ENCODE measurements at regions not wholly inside any gene's neighbourhood (a gene's known extent, or its start where the extent isn't known, plus 50 kb on each side); places are given as distances from the start of the nearest gene placed in this dataset.

GRCh38 chr14:56040121-56040520, 78.1 kb upstream of the PELI2 start:
- H3K4me3 ChIP-seq (ENCODE audit: low read depth, poor library complexity, severe bottlenecking) = no peak overlapping the region
- TF ChIP-seq, protein P1, sequence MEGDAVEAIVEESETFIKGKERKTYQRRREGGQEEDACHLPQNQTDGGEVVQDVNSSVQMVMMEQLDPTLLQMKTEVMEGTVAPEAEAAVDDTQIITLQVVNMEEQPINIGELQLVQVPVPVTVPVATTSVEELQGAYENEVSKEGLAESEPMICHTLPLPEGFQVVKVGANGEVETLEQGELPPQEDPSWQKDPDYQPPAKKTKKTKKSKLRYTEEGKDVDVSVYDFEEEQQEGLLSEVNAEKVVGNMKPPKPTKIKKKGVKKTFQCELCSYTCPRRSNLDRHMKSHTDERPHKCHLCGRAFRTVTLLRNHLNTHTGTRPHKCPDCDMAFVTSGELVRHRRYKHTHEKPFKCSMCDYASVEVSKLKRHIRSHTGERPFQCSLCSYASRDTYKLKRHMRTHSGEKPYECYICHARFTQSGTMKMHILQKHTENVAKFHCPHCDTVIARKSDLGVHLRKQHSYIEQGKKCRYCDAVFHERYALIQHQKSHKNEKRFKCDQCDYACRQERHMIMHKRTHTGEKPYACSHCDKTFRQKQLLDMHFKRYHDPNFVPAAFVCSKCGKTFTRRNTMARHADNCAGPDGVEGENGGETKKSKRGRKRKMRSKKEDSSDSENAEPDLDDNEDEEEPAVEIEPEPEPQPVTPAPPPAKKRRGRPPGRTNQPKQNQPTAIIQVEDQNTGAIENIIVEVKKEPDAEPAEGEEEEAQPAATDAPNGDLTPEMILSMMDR (IDR thresholded peaks at IDR 0.05) = no peak
- no peak for TF ChIP-seq POLR2A (IDR thresholded peaks at IDR 0.05)
- intact Hi-C loops (cut with DNase I; ENCODE audit: low total_unique reads) = no loop called here
- no peak for DNase-seq (ENCODE audit: low spot score in 2 of 2)
- 31 to 39% methylated on average over 2 of the region's 2 CpGs for WGBS, 2 donors

- H3K4me3 ChIP-seq (ENCODE audit: low read depth, poor library complexity, severe bottlenecking) = no peak overlapping the region
- intact Hi-C loops (cut with DNase I; ENCODE audit: low total_unique reads) = no loop called here
- 67 to 70% methylated on average over 2 of the region's 2 CpGs for whole genome bisulfite sequencing, 2 donors
- DNase-seq (ENCODE audit: low spot score in 2 of 2) = no peak
- TF ChIP-seq POLR2A (IDR thresholded peaks at IDR 0.05) = no peak
- TF ChIP-seq, protein P1 (IDR thresholded peaks at IDR 0.05) = no peak
Observed at GRCh38 chr14:56044196-56044595, 74.0 kb upstream of the PELI2 start.

GRCh38 chr14:56046546-56046945, 71.7 kb upstream of the PELI2 start:
- no peak overlapping the region for H3K4me3 ChIP-seq (ENCODE audit: low read depth, poor library complexity, severe bottlenecking)
- DNase-seq (ENCODE audit: low spot score in 2 of 2) = no peak
- intact Hi-C loops (cut with DNase I; ENCODE audit: low total_unique reads) = no loop called here
- TF ChIP-seq, protein P1 (IDR thresholded peaks at IDR 0.05) = no peak
- TF ChIP-seq POLR2A (IDR thresholded peaks at IDR 0.05) = no peak
- 70 to 84% methylated on average over 1 of the region's 1 CpG for WGBS, 2 donors

DNA sequence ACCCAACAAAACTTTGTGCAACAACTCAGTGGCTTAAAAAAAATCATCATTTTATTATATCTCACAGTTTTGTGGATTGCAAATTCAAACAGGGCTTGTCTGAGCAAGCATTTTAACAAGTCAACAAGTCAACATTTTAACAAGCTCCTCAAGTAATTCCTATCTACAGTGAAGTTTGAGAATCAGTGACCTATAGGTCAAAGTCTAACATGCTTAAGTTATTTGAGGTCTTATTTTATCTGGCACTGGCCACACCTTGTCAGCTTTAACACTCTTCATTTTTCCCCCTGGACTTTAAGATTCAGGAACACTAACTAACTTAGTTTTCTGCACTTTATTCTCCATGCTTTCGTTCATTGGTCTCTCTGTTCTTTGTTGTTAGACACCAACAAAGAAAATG, 71.2 kb upstream of the PELI2 start:
- TF ChIP-seq POLR2A (IDR thresholded peaks at IDR 0.05) = no peak
- TF ChIP-seq, protein P1 (IDR thresholded peaks at IDR 0.05) = no peak
- WGBS, 2 donors = 91 to 98% methylated on average over 1 of the region's 1 CpG
- DNase-seq (ENCODE audit: low spot score in 2 of 2) = no peak
- H3K4me3 ChIP-seq (ENCODE audit: low read depth, poor library complexity, severe bottlenecking) = no peak overlapping the region
- intact Hi-C loops (cut with DNase I; ENCODE audit: low total_unique reads) = no loop called here

DNA sequence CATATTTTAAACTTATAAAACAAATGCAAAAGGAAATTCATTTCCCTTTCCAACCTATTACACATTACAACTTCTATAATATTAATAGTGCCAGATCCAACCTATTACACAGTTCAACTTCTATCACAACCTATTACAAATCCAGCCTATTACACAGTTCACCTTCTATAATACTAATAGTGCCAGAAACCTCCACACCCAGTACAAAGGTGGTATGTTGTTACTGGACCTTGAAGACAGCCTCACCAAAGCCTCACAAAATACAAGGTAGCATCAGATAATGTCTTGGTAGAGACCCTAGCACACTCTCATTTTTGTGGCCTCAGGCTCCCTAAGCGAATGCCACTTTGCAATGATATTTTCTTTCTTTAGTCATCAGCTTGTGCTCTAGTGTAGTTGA, 68.7 kb upstream of the PELI2 start:
- WGBS, 2 donors = 93 to 95% methylated on average over 1 of the region's 1 CpG
- TF ChIP-seq POLR2A (IDR thresholded peaks at IDR 0.05) = no peak
- TF ChIP-seq, protein P1 (IDR thresholded peaks at IDR 0.05) = no peak

GRCh38 chr14:56055511-56055910, 62.7 kb upstream of the PELI2 start:
- 70% methylated on average over 4 of the region's 4 CpGs for WGBS, 2 donors
- TF ChIP-seq POLR2A (IDR thresholded peaks at IDR 0.05) = no peak
- TF ChIP-seq, protein P1 (IDR thresholded peaks at IDR 0.05) = no peak
- H3K4me3 ChIP-seq (ENCODE audit: low read depth, poor library complexity, severe bottlenecking) = no peak overlapping the region
- no peak for DNase-seq (ENCODE audit: low spot score in 2 of 2)
- intact Hi-C loops (cut with DNase I; ENCODE audit: low total_unique reads) = no loop called here

More for the DNA sequence above, 68.7 kb upstream of the PELI2 start:
- no peak for DNase-seq (ENCODE audit: low spot score in 2 of 2)
- intact Hi-C loops (cut with DNase I; ENCODE audit: low total_unique reads) = no loop called here
- no peak overlapping the region for H3K4me3 ChIP-seq (ENCODE audit: low read depth, poor library complexity, severe bottlenecking)
